GM23338 (cell line): ENCODE measurements at regions not wholly inside any gene's neighbourhood (a gene's known extent, or its start where the extent isn't known, plus 50 kb on each side); places are given as distances from the start of the nearest gene placed in this dataset.

Source experiments
- ATAC-seq: fragments of 200-7000 bp; cut with Tn5 transposase; 3 replicates; pipeline ENCODE4 v1.9.1; 2020
- DNase-seq: peaks from one replicate; pipeline ENCODE4 v3.0.0-alpha.2; 2015; ENCODE audit warnings: low spot score
- H2AFZ ChIP-seq: fragments of 200-600 bp; sonication (generic); 2 replicates; pipeline ENCODE4 v1.8.0; 2016; ENCODE audit warnings: antibody characterized with exemption, mild to moderate bottlenecking, moderate library complexity
- H3F3A ChIP-seq: fragments of 200-600 bp; sonication (generic); replicated peaks from 2 replicates; pipeline ENCODE4 v1.8.0; 2017; ENCODE audit warnings: antibody characterized with exemption, mixed run types, low read depth
- H3K27ac ChIP-seq: fragments of 200-600 bp; sonication (generic); 2 replicates; pipeline ENCODE4 v1.6.1; 2016; ENCODE audit warnings: low read depth
- H3K27me3 ChIP-seq: fragments of 200-600 bp; sonication (generic); 2 replicates; pipeline ENCODE4 v1.8.0; 2016; ENCODE audit warnings: mild to moderate bottlenecking, mixed run types, moderate library complexity; ENCODE audit not compliant: insufficient read depth
- H3K36me3 ChIP-seq: fragments of 200-600 bp; sonication (generic); 2 replicates; pipeline ENCODE4 v1.8.0; 2016; ENCODE audit warnings: mild to moderate bottlenecking; ENCODE audit not compliant: insufficient read depth
- H3K4me1 ChIP-seq: fragments of 200-600 bp; sonication (generic); 2 replicates; pipeline ENCODE4 v1.8.0; 2016; ENCODE audit warnings: mild to moderate bottlenecking, moderate library complexity; ENCODE audit not compliant: insufficient read depth
- H3K4me2 ChIP-seq: fragments of 200-600 bp; sonication (generic); 2 replicates; pipeline ENCODE4 v1.7.1; 2017; ENCODE audit warnings: mixed run types
- H3K4me3 ChIP-seq: fragments of 200-600 bp; sonication (generic); 2 replicates; pipeline ENCODE4 v1.6.1; 2016; ENCODE audit warnings: mixed run types
- H3K79me2 ChIP-seq: fragments of 200-600 bp; sonication (generic); replicated peaks from 2 replicates; pipeline ENCODE4 v1.8.0; 2017; ENCODE audit warnings: mild to moderate bottlenecking; ENCODE audit not compliant: insufficient read depth
- H3K9me2 ChIP-seq: fragments of 200-600 bp; sonication (generic); 2 replicates; pipeline ENCODE4 v1.8.0; 2017; ENCODE audit not compliant: insufficient read depth
- H4K20me1 ChIP-seq: fragments of 200-600 bp; sonication (generic); replicated peaks from 2 replicates; pipeline ENCODE4 v1.8.0; 2017; ENCODE audit warnings: mild to moderate bottlenecking; ENCODE audit not compliant: insufficient read depth
- H3K27ac Mint-ChIP-seq: 2 replicates; pipeline ENCODE4 v1.8.0; 2020; ENCODE audit warnings: inconsistent platforms, mild to moderate bottlenecking, moderate library complexity, mixed read lengths
- H3K27me3 Mint-ChIP-seq: 3 replicates; pipeline ENCODE4 v1.8.0; 2022; ENCODE audit warnings: low read depth, mild to moderate bottlenecking, moderate library complexity, mixed read lengths, inconsistent platforms; ENCODE audit not compliant: insufficient read depth, poor library complexity
- H3K36me3 Mint-ChIP-seq: 3 replicates; pipeline ENCODE4 v1.8.0; 2021; ENCODE audit warnings: low read depth, mild to moderate bottlenecking, inconsistent platforms, moderate library complexity, mixed read lengths
- H3K4me1 Mint-ChIP-seq: 3 replicates; pipeline ENCODE4 v1.8.0; 2020; ENCODE audit warnings: mild to moderate bottlenecking, inconsistent platforms, mixed read lengths
- H3K4me3 Mint-ChIP-seq: 3 replicates; pipeline ENCODE4 v1.8.0; 2021; ENCODE audit warnings: moderate library complexity, mild to moderate bottlenecking, inconsistent platforms, mixed read lengths
- H3K9me3 Mint-ChIP-seq: 3 replicates; pipeline ENCODE4 v1.8.0; 2020; ENCODE audit warnings: moderate library complexity, mild to moderate bottlenecking, inconsistent platforms, mixed read lengths
- EZH2 ChIP-seq: fragments of 200-600 bp; sonication (generic); IDR thresholded peaks from one replicate; pipeline ENCODE4 v1.8.0; 2017; ENCODE audit warnings: antibody characterized with exemption, mild to moderate bottlenecking, low read depth; ENCODE audit not compliant: unreplicated experiment
- EZH2phosphoT487 ChIP-seq: fragments of 200-600 bp; sonication (generic); IDR thresholded peaks from one replicate; pipeline ENCODE4 v1.8.1; 2018; ENCODE audit warnings: antibody characterized with exemption; ENCODE audit not compliant: unreplicated experiment
- JUNB ChIP-seq: IDR thresholded peaks from one replicate; pipeline ENCODE4 v1.6.1; 2016; ENCODE audit warnings: antibody characterized with exemption; ENCODE audit not compliant: unreplicated experiment
- POLR2AphosphoS5 ChIP-seq: IDR thresholded peaks from 2 replicates; pipeline ENCODE4 v1.6.1; 2016; ENCODE audit warnings: antibody characterized with exemption, low read depth
- STAT1 ChIP-seq: IDR thresholded peaks from one replicate; pipeline ENCODE4 v1.6.1; 2016; ENCODE audit warnings: antibody characterized with exemption; ENCODE audit not compliant: unreplicated experiment
- ZNF114 ChIP-seq: fragments of 250-450 bp; sonication (Bioruptor Pico); IDR thresholded peaks from 2 replicates; pipeline ENCODE4 v1.5.0; 2020; ENCODE audit warnings: mild to moderate bottlenecking, moderate library complexity
- ZNF331 ChIP-seq: fragments of 250-450 bp; sonication (Bioruptor Pico); IDR thresholded peaks from 2 replicates; pipeline ENCODE4 v1.5.0; 2020; ENCODE audit warnings: low read depth, mild to moderate bottlenecking, moderate library complexity
- ZNF462 ChIP-seq: fragments of 250-450 bp; sonication (Bioruptor Pico); IDR thresholded peaks from 2 replicates; pipeline ENCODE4 v1.5.0; 2020; ENCODE audit warnings: mild to moderate bottlenecking, moderate library complexity
- TF ChIP-seq, protein P1 (sequence below), 2 experiments: fragments of 200-600 bp in 1 of 2; sonication (generic) in 1 of 2; conservative IDR thresholded peaks; 2 replicates each; pipeline versions ENCODE4 v1.5.1 to v1.6.1; 2016 to 2017; ENCODE audit warnings: antibody characterized with exemption in 2 of 2, low read depth in 2 of 2, mild to moderate bottlenecking in 2 of 2, moderate library complexity in 1 of 2

DNA sequence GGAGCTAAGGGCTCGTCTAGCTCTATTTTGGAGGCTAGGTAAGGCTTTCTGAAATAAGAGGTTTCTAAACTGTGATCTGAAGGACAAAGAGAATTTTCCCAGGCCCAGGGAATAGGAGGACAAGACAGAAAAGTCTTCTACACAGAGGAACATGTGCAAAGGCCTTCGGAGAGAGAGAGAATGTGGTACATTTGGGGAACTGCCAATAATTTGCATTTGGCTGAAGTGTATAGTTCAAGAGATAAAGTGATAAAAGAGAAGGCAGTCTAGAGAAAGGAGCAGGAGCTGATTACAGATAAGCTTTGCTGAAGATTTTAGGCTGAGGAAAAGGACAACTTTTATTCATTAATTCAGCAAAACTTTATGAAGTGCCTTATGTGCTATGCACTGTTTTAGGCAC, 214.4 kb upstream of the ELL2 start:
- H3K27me3 Mint-ChIP-seq = peaks cover 2% of the 10 kb centered on the region
- Histone ChIP-seq H3K36me3 (no peaks in the 10 kb centered on the region), H3K4me2 (no peak overlapping the region), H3K27me3 (no peaks in the 10 kb centered on the region), H3K27ac (no peak overlapping the region), H3K9me2 (peaks cover 3% of the 10 kb centered on the region; the same call in 1 of the 2 replicates), H4K20me1 (no peaks in the 10 kb centered on the region), H3K4me3 (no peak overlapping the region), H3F3A (no peaks in the 10 kb centered on the region), H2AFZ (no peak overlapping the region), H3K79me2 (no peaks in the 10 kb centered on the region), H3K4me1 (no peaks in the 10 kb centered on the region)
- TF ChIP-seq POLR2AphosphoS5 (no peak), ZNF114 (CRISPR knock-in tag) (no peak), ZNF462 (CRISPR knock-in tag) (no peak), JUNB (no peak), STAT1 (no peak), ZNF331 (CRISPR knock-in tag) (no peak), EZH2 (no peak)
- DNase-seq (no peak), ATAC-seq (no peak)
- no peak overlapping the region for H3K27ac Mint-ChIP-seq
- H3K9me3 Mint-ChIP-seq = no peaks in the 10 kb centered on the region; the same call in 2 of the 3 replicates
- H3K36me3 Mint-ChIP-seq = no peaks in the 10 kb centered on the region
- H3K4me3 Mint-ChIP-seq = no peak overlapping the region
- H3K4me1 Mint-ChIP-seq = peaks cover 3% of the 10 kb centered on the region

DNA sequence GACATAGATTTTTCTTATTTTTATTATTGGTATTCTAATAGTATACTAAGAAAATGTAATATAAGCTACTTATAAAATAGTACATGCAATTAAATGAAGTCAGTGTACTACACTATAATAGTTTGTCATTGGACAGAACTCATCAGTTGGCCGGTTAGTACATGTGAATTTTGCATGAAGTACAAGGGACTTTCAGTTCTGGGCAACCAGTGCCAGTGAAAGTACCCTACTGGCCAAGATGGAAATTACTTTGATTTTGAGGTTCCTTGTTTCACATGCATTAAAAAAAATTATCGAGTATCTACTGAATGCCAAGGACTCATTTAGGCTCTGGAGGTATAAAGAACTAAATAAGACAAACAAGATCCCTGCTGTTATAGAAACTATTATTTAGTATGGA, 213.4 kb upstream of the ELL2 start:
- peak; percentile 28 for DNase-seq
- H2AFZ ChIP-seq = no peak overlapping the region
- Mint-ChIP-seq H3K27me3 (peaks cover 2% of the 10 kb centered on the region), H3K4me1 (peaks cover 3% of the 10 kb centered on the region), H3K36me3 (no peaks in the 10 kb centered on the region), H3K27ac (no peak overlapping the region), H3K4me3 (no peak overlapping the region), H3K9me3 (no peaks in the 10 kb centered on the region; the same call in 2 of the 3 replicates)
- no peak for ATAC-seq
- TF ChIP-seq EZH2phosphoT487 = no peak
- TF ChIP-seq, protein P1, sequence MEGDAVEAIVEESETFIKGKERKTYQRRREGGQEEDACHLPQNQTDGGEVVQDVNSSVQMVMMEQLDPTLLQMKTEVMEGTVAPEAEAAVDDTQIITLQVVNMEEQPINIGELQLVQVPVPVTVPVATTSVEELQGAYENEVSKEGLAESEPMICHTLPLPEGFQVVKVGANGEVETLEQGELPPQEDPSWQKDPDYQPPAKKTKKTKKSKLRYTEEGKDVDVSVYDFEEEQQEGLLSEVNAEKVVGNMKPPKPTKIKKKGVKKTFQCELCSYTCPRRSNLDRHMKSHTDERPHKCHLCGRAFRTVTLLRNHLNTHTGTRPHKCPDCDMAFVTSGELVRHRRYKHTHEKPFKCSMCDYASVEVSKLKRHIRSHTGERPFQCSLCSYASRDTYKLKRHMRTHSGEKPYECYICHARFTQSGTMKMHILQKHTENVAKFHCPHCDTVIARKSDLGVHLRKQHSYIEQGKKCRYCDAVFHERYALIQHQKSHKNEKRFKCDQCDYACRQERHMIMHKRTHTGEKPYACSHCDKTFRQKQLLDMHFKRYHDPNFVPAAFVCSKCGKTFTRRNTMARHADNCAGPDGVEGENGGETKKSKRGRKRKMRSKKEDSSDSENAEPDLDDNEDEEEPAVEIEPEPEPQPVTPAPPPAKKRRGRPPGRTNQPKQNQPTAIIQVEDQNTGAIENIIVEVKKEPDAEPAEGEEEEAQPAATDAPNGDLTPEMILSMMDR (conservative IDR thresholded peaks at IDR 0.05; ENCODE audit: low read depth in 2 of 2) = peak in 1 of 2 experiments; percentile 38; a peak in 3 of 4 replicates
- H3K36me3 ChIP-seq = no peaks in the 10 kb centered on the region
- H3K4me3 ChIP-seq = no peak overlapping the region
- no peak overlapping the region for H3K4me2 ChIP-seq
- H3K79me2 ChIP-seq = no peaks in the 10 kb centered on the region
- H3K27me3 ChIP-seq = no peaks in the 10 kb centered on the region
- no peaks in the 10 kb centered on the region for H3K4me1 ChIP-seq
- no peak overlapping the region for H3K27ac ChIP-seq
- no peaks in the 10 kb centered on the region for H3F3A ChIP-seq
- H4K20me1 ChIP-seq = no peaks in the 10 kb centered on the region
- H3K9me2 ChIP-seq = peaks cover 3% of the 10 kb centered on the region; the same call in 1 of the 2 replicates
